GM13977 (cell line): ENCODE measurements at regions not wholly inside any gene's neighbourhood (a gene's known extent, or its start where the extent isn't known, plus 50 kb on each side); places are given as distances from the start of the nearest gene placed in this dataset.

Experiments
- DNase-seq: peaks from one replicate; pipeline ENCODE4 v3.0.0; 2012; ENCODE audit warnings: low spot score
- CTCF ChIP-seq: IDR thresholded peaks from 2 replicates; pipeline ENCODE4 v1.5.1; 2012; ENCODE audit warnings: mild to moderate bottlenecking, control low read depth; ENCODE audit not compliant: insufficient read depth; ENCODE audit errors: extremely low read depth, missing control alignments
- in situ Hi-C: fragments of 300-500 bp; cut with MboI; formaldehyde crosslinking; loops from one replicate; pipeline ENCODE4 v1.12.0; 2022; ENCODE audit warnings: low sequenced_read_pairs, low pct_unique_long_range_greater_than_20kb, mixed read lengths, inconsistent platforms; ENCODE audit not compliant: unreplicated experiment

- in situ Hi-C loops, result no loop called here
- DNase-seq, result no peak
- no peak for TF ChIP-seq CTCF
Measured at GRCh38 chr5:54837981-54838380, 147.4 kb downstream of the ESM1 start.

- in situ Hi-C loops, result no loop called here
- TF ChIP-seq CTCF, result no peak
- no peak for DNase-seq
Measured at GRCh38 chr5:54837093-54837492, 148.3 kb downstream of the ESM1 start.

DNA sequence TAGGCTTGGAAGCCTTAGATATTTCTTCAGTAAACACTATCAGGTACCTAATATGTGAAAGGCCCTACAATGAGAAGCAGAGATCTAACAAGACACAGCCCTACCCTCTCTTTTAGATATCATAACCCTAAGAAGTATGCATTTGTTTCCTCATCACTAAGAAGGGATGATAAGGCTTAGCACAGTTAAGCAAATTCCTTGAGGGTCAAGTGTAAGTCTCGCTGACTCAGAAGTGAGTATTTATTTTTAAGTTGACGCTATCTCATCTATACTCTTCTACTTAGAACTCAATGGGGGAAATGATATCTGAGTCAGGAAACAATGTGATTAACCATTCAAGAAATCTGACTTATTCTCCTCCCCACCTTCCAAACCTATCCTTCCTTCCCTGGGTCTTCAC, 149.7 kb downstream of the ESM1 start:
- in situ Hi-C loops, result no loop called here
- no peak for DNase-seq
- TF ChIP-seq CTCF, result no peak

- no peak for TF ChIP-seq CTCF
- in situ Hi-C loops, result no loop called here
- no peak for DNase-seq
Measured at GRCh38 chr5:54834121-54834842, 151.1 kb downstream of the ESM1 start.

DNA sequence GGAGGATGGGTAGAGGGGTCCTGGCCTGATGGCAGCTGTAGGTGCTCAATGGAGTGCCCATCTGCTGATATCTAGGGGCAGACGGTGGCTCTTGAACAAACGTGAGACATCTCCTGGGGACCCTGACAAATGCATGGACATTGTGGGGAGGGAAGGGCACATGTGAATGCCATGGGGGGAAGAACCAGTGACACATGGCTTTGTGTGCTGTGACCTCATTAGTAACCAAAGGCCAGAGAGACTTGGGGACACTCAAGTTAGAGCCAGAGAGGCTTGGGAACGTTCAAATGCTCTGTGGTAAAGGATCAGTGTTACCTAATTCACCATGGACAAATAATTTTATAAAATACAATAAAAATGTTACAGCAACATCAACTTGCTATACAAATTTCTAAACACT, 151.8 kb downstream of the ESM1 start:
- in situ Hi-C loops, result no loop called here
- TF ChIP-seq CTCF, result no peak

GRCh38 chr5:54832858-54833257, 152.5 kb downstream of the ESM1 start:
- no peak for DNase-seq
- in situ Hi-C loops, result no loop called here
- TF ChIP-seq CTCF, result no peak

More for the DNA sequence above, 151.8 kb downstream of the ESM1 start:
- DNase-seq, result no peak
